ENCODE measurements at regions not wholly inside any gene's neighbourhood (a gene's known extent, or its start where the extent isn't known, plus 50 kb on each side); places are given as distances from the start of the nearest gene placed in this dataset.
"Not testable (repeated sequence)": the region's sequence is repeated elsewhere in the genome, so short reads cannot be mapped to it uniquely, and the experiment has no call there.

DNA sequence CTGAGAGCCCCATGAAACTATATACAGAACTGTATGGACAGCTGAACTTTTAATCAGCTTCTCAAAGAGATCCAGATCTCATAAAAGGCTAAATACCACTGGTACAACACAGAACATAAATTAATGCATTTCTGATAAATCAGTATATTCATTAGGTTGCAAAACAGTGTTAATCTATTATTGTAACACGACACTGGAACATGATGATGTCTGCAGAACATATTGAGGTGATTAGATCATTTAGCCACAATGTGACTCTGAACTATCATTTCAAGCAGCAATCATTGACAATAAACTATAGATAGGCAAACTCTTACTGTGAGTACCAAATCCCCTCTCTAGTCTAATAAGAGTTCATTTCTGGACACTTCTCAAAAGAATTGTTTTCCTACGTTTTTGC, 50.3 kb downstream of the GASK1B start:
- Histone ChIP-seq H3K27me3 (ENCODE audit: control insufficient read depth, insufficient read depth, low read length) (no peaks in the 10 kb centered on the region), H3K4me3 (ENCODE audit: insufficient read depth, low read depth, low read length) (no peak overlapping the region), H3K36me3 (replicated peaks; ENCODE audit: control insufficient read depth, insufficient read depth, low read length) (no peaks in the 10 kb centered on the region)
- no peak for DNase-seq

GRCh38 chr4:158121161-158121579, 51.7 kb downstream of the GASK1B start:
- no peak overlapping the region for H3K4me3 ChIP-seq (ENCODE audit: insufficient read depth, low read depth, low read length)
- no peak for DNase-seq
- H3K36me3 ChIP-seq (replicated peaks; ENCODE audit: control insufficient read depth, insufficient read depth, low read length), result no peaks in the 10 kb centered on the region
- H3K27me3 ChIP-seq (ENCODE audit: control insufficient read depth, insufficient read depth, low read length), result no peaks in the 10 kb centered on the region

- not testable (repeated sequence) for H3K27me3 ChIP-seq (ENCODE audit: control insufficient read depth, insufficient read depth, low read length); DNase-seq; H3K4me3 ChIP-seq (ENCODE audit: insufficient read depth, low read depth, low read length); H3K36me3 ChIP-seq (replicated peaks; ENCODE audit: control insufficient read depth, insufficient read depth, low read length)
Observed at GRCh38 chr4:158120645-158121151, 52.1 kb downstream of the GASK1B start.

- DNase-seq, result no peak
- Histone ChIP-seq H3K27me3 (ENCODE audit: control insufficient read depth, insufficient read depth, low read length) (no peaks in the 10 kb centered on the region), H3K36me3 (replicated peaks; ENCODE audit: control insufficient read depth, insufficient read depth, low read length) (no peaks in the 10 kb centered on the region), H3K4me3 (ENCODE audit: insufficient read depth, low read depth, low read length) (no peak overlapping the region)
Observed at GRCh38 chr4:158112611-158113010, 60.2 kb downstream of the GASK1B start.

DNA sequence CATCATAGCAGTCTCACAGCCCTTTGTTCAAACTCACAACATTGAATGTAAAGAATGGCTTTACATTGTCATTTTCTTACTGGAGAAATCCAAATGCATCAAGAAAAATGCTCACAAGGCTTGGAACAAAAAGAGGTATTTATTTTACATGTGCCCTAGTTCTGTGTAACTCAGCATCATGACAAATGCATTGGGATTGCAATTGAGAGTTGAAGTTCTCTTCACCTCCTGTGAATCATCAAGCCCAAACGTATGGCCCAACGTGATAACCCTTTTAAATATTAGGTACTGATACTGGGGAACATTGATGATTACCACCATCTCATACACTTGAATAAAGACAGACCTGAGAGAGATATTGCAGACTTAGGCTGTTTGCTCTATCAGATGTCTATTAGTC, 61.6 kb downstream of the GASK1B start:
- no peak for DNase-seq
- no peak overlapping the region for H3K4me3 ChIP-seq (ENCODE audit: insufficient read depth, low read depth, low read length)
- H3K36me3 ChIP-seq (replicated peaks; ENCODE audit: control insufficient read depth, insufficient read depth, low read length), result no peaks in the 10 kb centered on the region
- no peaks in the 10 kb centered on the region for H3K27me3 ChIP-seq (ENCODE audit: control insufficient read depth, insufficient read depth, low read length)

- Histone ChIP-seq H3K4me3 (ENCODE audit: insufficient read depth, low read depth, low read length) (no peak overlapping the region), H3K27me3 (ENCODE audit: control insufficient read depth, insufficient read depth, low read length) (no peaks in the 10 kb centered on the region), H3K36me3 (replicated peaks; ENCODE audit: control insufficient read depth, insufficient read depth, low read length) (no peaks in the 10 kb centered on the region)
- DNase-seq, result no peak
Observed at GRCh38 chr4:158102904-158103303, 69.9 kb downstream of the GASK1B start.

DNA sequence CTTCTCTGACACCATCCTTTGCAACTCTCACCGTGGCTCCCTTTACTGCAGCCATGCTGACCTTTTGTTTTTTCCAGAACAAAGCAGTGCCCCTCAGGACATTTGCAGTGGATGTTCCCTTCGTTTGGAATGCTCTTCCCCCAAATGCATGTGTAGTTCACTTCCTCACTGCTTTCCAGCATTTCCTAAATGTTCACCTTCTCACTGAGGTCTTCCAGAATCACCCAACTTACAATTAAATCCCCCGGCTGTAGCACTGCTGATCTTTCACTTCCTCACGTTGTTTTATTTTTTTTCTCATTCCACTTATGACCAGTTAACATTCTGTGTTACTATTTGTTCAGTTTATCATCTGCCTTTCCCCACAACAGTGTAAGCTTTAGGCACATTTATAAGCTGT, 73.1 kb downstream of the GASK1B start:
- Histone ChIP-seq H3K4me3 (ENCODE audit: insufficient read depth, low read depth, low read length) (no peak overlapping the region), H3K27me3 (ENCODE audit: control insufficient read depth, insufficient read depth, low read length) (no peaks in the 10 kb centered on the region), H3K36me3 (replicated peaks; ENCODE audit: control insufficient read depth, insufficient read depth, low read length) (no peaks in the 10 kb centered on the region)

GRCh38 chr4:158098802-158099201, 74.0 kb downstream of the GASK1B start:
- no peak overlapping the region for H3K4me3 ChIP-seq (ENCODE audit: insufficient read depth, low read depth, low read length)
- DNase-seq, result no peak
- H3K36me3 ChIP-seq (replicated peaks; ENCODE audit: control insufficient read depth, insufficient read depth, low read length), result no peaks in the 10 kb centered on the region
- no peaks in the 10 kb centered on the region for H3K27me3 ChIP-seq (ENCODE audit: control insufficient read depth, insufficient read depth, low read length)

More for the DNA sequence above, 73.1 kb downstream of the GASK1B start:
- no peak for DNase-seq

GRCh38 chr4:158094413-158095134, 78.3 kb downstream of the GASK1B start:
- Histone ChIP-seq H3K4me3 (ENCODE audit: insufficient read depth, low read depth, low read length) (no peak overlapping the region), H3K36me3 (replicated peaks; ENCODE audit: control insufficient read depth, insufficient read depth, low read length) (no peaks in the 10 kb centered on the region), H3K27me3 (ENCODE audit: control insufficient read depth, insufficient read depth, low read length) (no peaks in the 10 kb centered on the region)
- DNase-seq, result no peak

GRCh38 chr4:158090323-158090722, 82.5 kb downstream of the GASK1B start:
- Histone ChIP-seq H3K4me3 (ENCODE audit: insufficient read depth, low read depth, low read length) (no peak overlapping the region), H3K36me3 (replicated peaks; ENCODE audit: control insufficient read depth, insufficient read depth, low read length) (no peaks in the 10 kb centered on the region), H3K27me3 (ENCODE audit: control insufficient read depth, insufficient read depth, low read length) (no peaks in the 10 kb centered on the region)
- no peak for DNase-seq

GRCh38 chr4:158089897-158090296, 82.9 kb downstream of the GASK1B start:
- H3K27me3 ChIP-seq (ENCODE audit: control insufficient read depth, insufficient read depth, low read length); DNase-seq; H3K36me3 ChIP-seq (replicated peaks; ENCODE audit: control insufficient read depth, insufficient read depth, low read length); H3K4me3 ChIP-seq (ENCODE audit: insufficient read depth, low read depth, low read length): not testable (repeated sequence)

DNA sequence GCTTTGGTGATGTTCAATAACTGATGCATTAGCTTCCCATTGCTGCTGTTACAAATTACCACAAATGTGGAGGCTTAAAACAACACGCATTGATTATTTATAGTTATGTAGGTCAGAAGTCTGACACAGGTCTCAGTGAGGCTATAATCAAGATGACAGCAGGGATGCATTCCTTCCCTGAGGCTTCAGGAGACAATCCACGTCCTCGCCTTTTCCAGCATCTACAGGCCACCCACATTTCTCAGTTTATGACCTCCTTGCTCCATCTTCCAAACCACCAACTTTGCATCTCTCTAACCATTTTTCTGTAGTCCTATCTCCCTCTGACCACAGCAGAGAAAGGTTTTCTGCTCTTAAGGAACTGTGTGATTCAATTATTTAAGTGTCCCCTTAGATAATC, 92.5 kb downstream of the GASK1B start:
- DNase-seq, result no peak
- H3K36me3 ChIP-seq (replicated peaks; ENCODE audit: control insufficient read depth, insufficient read depth, low read length), result no peaks in the 10 kb centered on the region
- no peaks in the 10 kb centered on the region for H3K27me3 ChIP-seq (ENCODE audit: control insufficient read depth, insufficient read depth, low read length)
- no peak overlapping the region for H3K4me3 ChIP-seq (ENCODE audit: insufficient read depth, low read depth, low read length)

GRCh38 chr4:158079661-158080060, 93.2 kb downstream of the GASK1B start:
- H3K27me3 ChIP-seq (ENCODE audit: control insufficient read depth, insufficient read depth, low read length), result no peaks in the 10 kb centered on the region
- no peaks in the 10 kb centered on the region for H3K36me3 ChIP-seq (replicated peaks; ENCODE audit: control insufficient read depth, insufficient read depth, low read length)
- no peak for DNase-seq
- no peak overlapping the region for H3K4me3 ChIP-seq (ENCODE audit: insufficient read depth, low read depth, low read length)

DNA sequence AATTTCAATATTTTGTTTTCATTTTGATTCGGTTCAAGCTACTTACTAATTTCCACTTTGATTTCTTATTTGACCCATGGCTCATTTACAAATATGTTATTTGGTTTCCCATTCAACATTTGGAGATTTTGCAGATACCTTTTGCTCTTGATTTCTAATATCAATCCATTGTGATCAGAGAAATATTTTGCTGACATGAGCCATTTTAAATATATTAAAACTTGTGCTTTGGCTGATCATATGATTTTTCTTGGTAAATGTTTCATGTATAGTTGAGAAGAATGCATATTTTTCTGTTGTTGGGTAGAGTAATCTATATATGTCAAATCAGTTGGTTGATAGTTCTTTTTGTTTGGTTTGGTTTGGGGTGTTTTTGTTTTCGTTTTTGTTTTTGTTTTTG, 95.0 kb downstream of the GASK1B start:
- Histone ChIP-seq H3K4me3 (ENCODE audit: insufficient read depth, low read depth, low read length) (no peak overlapping the region), H3K27me3 (ENCODE audit: control insufficient read depth, insufficient read depth, low read length) (no peaks in the 10 kb centered on the region), H3K36me3 (replicated peaks; ENCODE audit: control insufficient read depth, insufficient read depth, low read length) (no peaks in the 10 kb centered on the region)
- no peak for DNase-seq

GRCh38 chr4:158074851-158075250, 98.0 kb downstream of the GASK1B start:
- Histone ChIP-seq H3K27me3 (ENCODE audit: control insufficient read depth, insufficient read depth, low read length) (no peaks in the 10 kb centered on the region), H3K4me3 (ENCODE audit: insufficient read depth, low read depth, low read length) (no peak overlapping the region), H3K36me3 (replicated peaks; ENCODE audit: control insufficient read depth, insufficient read depth, low read length) (no peaks in the 10 kb centered on the region)
- no peak for DNase-seq

DNA sequence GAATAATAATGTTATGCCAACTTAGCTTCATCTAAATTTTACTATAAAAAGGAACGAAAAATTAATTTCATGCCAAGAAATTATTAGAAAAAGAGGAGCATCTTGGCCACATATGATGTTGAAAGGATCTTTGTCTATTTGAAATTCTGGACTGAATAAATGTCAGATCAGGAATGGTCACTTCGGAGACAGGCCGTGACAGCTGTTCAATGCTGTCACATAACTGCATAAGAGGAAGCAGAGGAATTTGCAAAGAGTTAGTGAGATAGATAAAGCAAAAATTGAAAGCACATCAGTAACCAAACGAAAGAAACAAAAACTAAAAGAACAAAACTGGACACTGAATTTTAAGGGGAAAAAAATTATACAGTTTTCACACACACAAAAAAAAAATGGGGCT, 100.9 kb downstream of the GASK1B start:
- DNase-seq, result no peak
- no peak overlapping the region for H3K4me3 ChIP-seq (ENCODE audit: insufficient read depth, low read depth, low read length)
- no peaks in the 10 kb centered on the region for H3K27me3 ChIP-seq (ENCODE audit: control insufficient read depth, insufficient read depth, low read length)
- no peaks in the 10 kb centered on the region for H3K36me3 ChIP-seq (replicated peaks; ENCODE audit: control insufficient read depth, insufficient read depth, low read length)

Measured in H7 (cell line).